C4-2B (cell line): ENCODE measurements at regions not wholly inside any gene's neighbourhood (a gene's known extent, or its start where the extent isn't known, plus 50 kb on each side); places are given as distances from the start of the nearest gene placed in this dataset.

Experiments
- H3K27ac ChIP-seq: fragments of 450-650 bp; 2 replicates; pipeline ENCODE4 v1.5.1; 2017
- ZFX ChIP-seq: fragments of 450-650 bp; IDR thresholded peaks from 2 replicates; pipeline ENCODE4 v1.6.1; 2017
- TF ChIP-seq, protein P1 (sequence below): fragments of 450-650 bp; conservative IDR thresholded peaks from 2 replicates; pipeline ENCODE4 v1.5.1; 2017; ENCODE audit warnings: mild to moderate bottlenecking

DNA sequence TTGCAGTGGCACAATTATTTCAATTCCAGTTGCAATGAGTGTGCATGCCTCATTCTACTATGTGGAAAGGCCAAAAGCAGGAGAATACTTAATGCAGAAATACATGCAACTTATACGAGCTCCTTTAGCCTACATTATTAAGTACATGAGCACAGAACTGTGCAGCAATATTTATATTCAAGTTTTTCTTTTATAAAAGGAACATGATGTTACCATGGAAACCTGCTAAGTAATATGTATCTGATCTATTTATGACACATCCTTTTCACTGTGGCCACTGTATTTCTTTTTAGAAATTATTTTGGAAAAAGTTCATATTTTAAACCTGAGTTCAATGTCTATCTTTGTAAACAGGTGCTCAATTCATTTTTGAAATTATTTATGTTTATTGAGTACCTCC, 88.9 kb downstream of the ELAPOR2 start:
- TF ChIP-seq ZFX, result no peak
- TF ChIP-seq, protein P1, sequence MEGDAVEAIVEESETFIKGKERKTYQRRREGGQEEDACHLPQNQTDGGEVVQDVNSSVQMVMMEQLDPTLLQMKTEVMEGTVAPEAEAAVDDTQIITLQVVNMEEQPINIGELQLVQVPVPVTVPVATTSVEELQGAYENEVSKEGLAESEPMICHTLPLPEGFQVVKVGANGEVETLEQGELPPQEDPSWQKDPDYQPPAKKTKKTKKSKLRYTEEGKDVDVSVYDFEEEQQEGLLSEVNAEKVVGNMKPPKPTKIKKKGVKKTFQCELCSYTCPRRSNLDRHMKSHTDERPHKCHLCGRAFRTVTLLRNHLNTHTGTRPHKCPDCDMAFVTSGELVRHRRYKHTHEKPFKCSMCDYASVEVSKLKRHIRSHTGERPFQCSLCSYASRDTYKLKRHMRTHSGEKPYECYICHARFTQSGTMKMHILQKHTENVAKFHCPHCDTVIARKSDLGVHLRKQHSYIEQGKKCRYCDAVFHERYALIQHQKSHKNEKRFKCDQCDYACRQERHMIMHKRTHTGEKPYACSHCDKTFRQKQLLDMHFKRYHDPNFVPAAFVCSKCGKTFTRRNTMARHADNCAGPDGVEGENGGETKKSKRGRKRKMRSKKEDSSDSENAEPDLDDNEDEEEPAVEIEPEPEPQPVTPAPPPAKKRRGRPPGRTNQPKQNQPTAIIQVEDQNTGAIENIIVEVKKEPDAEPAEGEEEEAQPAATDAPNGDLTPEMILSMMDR, result no peak
- no peak overlapping the region for H3K27ac ChIP-seq

DNA sequence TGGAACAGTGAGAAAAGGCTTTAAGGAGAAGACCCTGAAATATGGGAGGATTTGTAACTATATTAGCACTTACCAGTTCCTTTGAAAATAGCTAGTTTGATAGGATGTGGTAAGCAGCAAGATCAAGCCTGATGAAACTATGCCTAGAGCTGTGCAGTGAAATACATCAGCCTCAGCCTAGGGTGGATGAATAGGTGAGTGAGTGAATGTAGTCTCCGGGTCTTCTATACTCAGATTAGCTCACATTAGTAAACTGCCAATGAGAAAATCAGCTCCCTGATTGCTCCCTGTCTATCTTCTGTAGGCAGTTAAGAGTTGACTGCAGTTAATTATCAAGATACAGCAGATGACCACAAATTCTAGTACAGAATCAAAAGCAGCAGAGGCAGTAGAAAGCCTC, 89.6 kb downstream of the ELAPOR2 start:
- H3K27ac ChIP-seq, result no peak overlapping the region
- TF ChIP-seq, protein P1, result no peak
- no peak for TF ChIP-seq ZFX

DNA sequence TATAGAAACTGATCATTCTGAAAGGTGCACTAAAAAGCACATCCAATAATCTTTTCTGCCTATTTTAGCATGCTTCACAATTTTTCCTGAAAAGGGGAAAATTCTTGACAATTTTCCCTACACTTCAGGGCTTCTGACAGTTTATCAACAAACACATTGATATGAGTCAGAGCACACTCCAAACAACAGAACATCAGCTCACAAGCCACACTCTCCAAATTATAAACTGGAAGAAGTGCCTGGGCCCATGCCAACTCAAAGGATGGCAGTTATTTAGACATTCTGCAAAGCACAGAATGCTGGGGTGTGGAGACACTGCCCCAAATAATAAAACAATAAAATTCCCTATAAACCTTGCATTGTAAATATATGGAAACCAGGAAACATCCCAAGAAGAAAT, 90.8 kb downstream of the ELAPOR2 start:
- no peak overlapping the region for H3K27ac ChIP-seq

DNA sequence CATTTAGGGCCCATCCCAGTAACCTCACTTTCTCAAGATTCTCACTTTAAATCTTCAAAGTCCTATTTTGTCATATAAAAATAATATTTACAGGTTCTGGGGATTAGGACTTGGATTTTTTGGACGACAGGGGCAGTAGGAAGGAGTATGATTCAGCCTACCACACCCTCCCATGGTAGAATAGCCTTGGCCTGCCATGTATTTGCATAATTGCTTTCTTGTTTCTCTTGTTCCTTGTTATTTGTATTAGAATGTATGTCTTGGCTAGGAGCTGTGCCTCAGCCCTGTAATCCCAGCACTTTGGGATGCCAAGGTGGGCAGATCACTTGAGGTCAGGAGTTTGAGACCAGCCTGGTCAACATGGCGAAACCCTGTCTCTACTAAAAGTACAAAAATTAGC, 92.5 kb downstream of the ELAPOR2 start:
- H3K27ac ChIP-seq, result peak overlapping the region; percentile 75
- TF ChIP-seq, protein P1, result no peak
- TF ChIP-seq ZFX, result no peak

More for the DNA sequence above, 90.8 kb downstream of the ELAPOR2 start:
- TF ChIP-seq ZFX, result no peak
- TF ChIP-seq, protein P1, result no peak

GRCh38 chr7:86965727-86966120, 93.7 kb downstream of the ELAPOR2 start:
- H3K27ac ChIP-seq, result no peak overlapping the region
- TF ChIP-seq, protein P1, result no peak
- no peak for TF ChIP-seq ZFX

- H3K27ac ChIP-seq, result no peak overlapping the region; the same call in 1 of the 2 replicates
- TF ChIP-seq, protein P1, result no peak
- TF ChIP-seq ZFX, result no peak
Observed at GRCh38 chr7:86964973-86965726, 94.3 kb downstream of the ELAPOR2 start.

- TF ChIP-seq, protein P1, result no peak
- TF ChIP-seq ZFX, result no peak
- no peak overlapping the region for H3K27ac ChIP-seq
Observed at GRCh38 chr7:86963599-86964230, 95.7 kb downstream of the ELAPOR2 start.
